Body of pancreas (tissue), 4 donors: ENCODE measurements at regions not wholly inside any gene's neighbourhood (a gene's known extent, or its start where the extent isn't known, plus 50 kb on each side); places are given as distances from the start of the nearest gene placed in this dataset.

Experiments used
- POLR2A ChIP-seq, 3 donors: fragments of 450-650 bp; IDR thresholded peaks; one replicate each; pipeline ENCODE4 v1.6.1; 2016; ENCODE audit warnings: antibody characterized with exemption in 3 of 3, mild to moderate bottlenecking in 2 of 3
- TF ChIP-seq, protein P1 (sequence below), 7 experiments: fragments of 450-650 bp in 4 of 7; fragments of 200-600 bp in 3 of 7; sonication (generic) in 3 of 7; IDR thresholded peaks; one replicate each; pipeline ENCODE4 v1.5.1; 2016 to 2019; ENCODE audit warnings: antibody characterized with exemption in 7 of 7

DNA sequence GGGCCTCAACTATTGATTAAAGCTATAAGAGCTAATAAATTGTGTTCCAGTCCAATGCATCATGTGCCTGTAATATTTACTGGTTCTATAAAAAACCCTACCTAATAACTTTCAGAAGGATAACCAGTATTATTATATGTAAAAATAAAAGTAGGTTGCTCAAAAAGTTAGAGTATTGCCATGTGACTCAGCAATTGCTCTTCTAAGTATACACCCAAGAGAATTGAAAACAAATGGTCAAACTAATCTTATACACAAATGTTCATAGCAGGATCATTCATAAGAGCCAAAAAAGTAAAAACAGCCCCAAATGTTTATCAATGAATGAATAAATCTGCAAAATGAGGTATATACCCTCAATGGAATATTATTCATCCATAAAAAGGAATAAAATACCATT, 89.5 kb upstream of the TES start:
- TF ChIP-seq, protein P1, sequence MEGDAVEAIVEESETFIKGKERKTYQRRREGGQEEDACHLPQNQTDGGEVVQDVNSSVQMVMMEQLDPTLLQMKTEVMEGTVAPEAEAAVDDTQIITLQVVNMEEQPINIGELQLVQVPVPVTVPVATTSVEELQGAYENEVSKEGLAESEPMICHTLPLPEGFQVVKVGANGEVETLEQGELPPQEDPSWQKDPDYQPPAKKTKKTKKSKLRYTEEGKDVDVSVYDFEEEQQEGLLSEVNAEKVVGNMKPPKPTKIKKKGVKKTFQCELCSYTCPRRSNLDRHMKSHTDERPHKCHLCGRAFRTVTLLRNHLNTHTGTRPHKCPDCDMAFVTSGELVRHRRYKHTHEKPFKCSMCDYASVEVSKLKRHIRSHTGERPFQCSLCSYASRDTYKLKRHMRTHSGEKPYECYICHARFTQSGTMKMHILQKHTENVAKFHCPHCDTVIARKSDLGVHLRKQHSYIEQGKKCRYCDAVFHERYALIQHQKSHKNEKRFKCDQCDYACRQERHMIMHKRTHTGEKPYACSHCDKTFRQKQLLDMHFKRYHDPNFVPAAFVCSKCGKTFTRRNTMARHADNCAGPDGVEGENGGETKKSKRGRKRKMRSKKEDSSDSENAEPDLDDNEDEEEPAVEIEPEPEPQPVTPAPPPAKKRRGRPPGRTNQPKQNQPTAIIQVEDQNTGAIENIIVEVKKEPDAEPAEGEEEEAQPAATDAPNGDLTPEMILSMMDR (IDR thresholded peaks at IDR 0.05), result no peak
- no peak for TF ChIP-seq POLR2A (IDR thresholded peaks at IDR 0.05)
